RWPE2 (cell line): ENCODE measurements at regions not wholly inside any gene's neighbourhood (a gene's known extent, or its start where the extent isn't known, plus 50 kb on each side); places are given as distances from the start of the nearest gene placed in this dataset.
"Not testable (repeated sequence)": the region's sequence is repeated elsewhere in the genome, so short reads cannot be mapped to it uniquely, and the experiment has no call there.

Experiments used
- ATAC-seq: fragments of 200-7000 bp; cut with Tn5 transposase; 3 replicates; pipeline ENCODE4 v1.9.1; 2021; ENCODE audit warnings: low read depth
- DNase-seq: peaks from one replicate; pipeline ENCODE4 v3.0.0-alpha.2; 2020; ENCODE audit warnings: low spot score
- H3K27ac ChIP-seq: fragments of 450-650 bp; 2 replicates; pipeline ENCODE4 v1.5.1; 2017; ENCODE audit warnings: mild to moderate bottlenecking; ENCODE audit not compliant: poor library complexity, severe bottlenecking
- H3K27me3 ChIP-seq: fragments of 250-450 bp; sonication (Bioruptor Pico); 2 replicates; pipeline ENCODE4 v1.5.1; 2021; ENCODE audit warnings: mild to moderate bottlenecking, moderate library complexity; ENCODE audit not compliant: insufficient read depth, poor library complexity, severe bottlenecking
- H3K36me3 ChIP-seq: fragments of 250-450 bp; sonication (Bioruptor Pico); 2 replicates; pipeline ENCODE4 v1.5.1; 2020; ENCODE audit warnings: low read depth, mild to moderate bottlenecking, moderate library complexity
- H3K4me1 ChIP-seq: fragments of 250-450 bp; sonication (Bioruptor Pico); 2 replicates; pipeline ENCODE4 v1.5.1; 2021; ENCODE audit warnings: mild to moderate bottlenecking, moderate library complexity; ENCODE audit not compliant: insufficient read depth, poor library complexity, severe bottlenecking
- H3K4me3 ChIP-seq: fragments of 250-450 bp; sonication (Bioruptor Pico); 2 replicates; pipeline ENCODE4 v1.5.1; 2021; ENCODE audit warnings: mild to moderate bottlenecking, moderate library complexity; ENCODE audit not compliant: severe bottlenecking
- H3K9me3 ChIP-seq: fragments of 250-450 bp; sonication (Bioruptor Pico); 2 replicates; pipeline ENCODE4 v1.5.1; 2021; ENCODE audit warnings: mild to moderate bottlenecking, moderate library complexity; ENCODE audit not compliant: severe bottlenecking
- CTCF ChIP-seq: fragments of 450-650 bp; IDR thresholded peaks from one replicate; pipeline ENCODE4 v1.5.1; 2017; ENCODE audit warnings: mild to moderate bottlenecking, moderate library complexity; ENCODE audit not compliant: poor library complexity, severe bottlenecking

GRCh38 chr20:48371211-48371610 is 456.6 kb downstream of the PREX1 start:
- no peak overlapping the region for H3K27ac ChIP-seq
- no peaks in the 10 kb centered on the region for H3K4me1 ChIP-seq
- no peaks in the 10 kb centered on the region for H3K36me3 ChIP-seq
- TF ChIP-seq CTCF: no peak
- no peak for DNase-seq
- no peak overlapping the region for H3K4me3 ChIP-seq
- H3K9me3 ChIP-seq: no peaks in the 10 kb centered on the region
- ATAC-seq: no peak
- no peaks in the 10 kb centered on the region for H3K27me3 ChIP-seq

- H3K36me3 ChIP-seq, H3K4me3 ChIP-seq, H3K4me1 ChIP-seq, H3K27ac ChIP-seq, H3K9me3 ChIP-seq, DNase-seq, H3K27me3 ChIP-seq: not testable (repeated sequence)
- peak; percentile 62 for ATAC-seq
Measured at GRCh38 chr20:48368580-48369021, 459.2 kb downstream of the PREX1 start.

GRCh38 chr20:48367541-48368358 is 460.0 kb downstream of the PREX1 start:
- DNase-seq, H3K27ac ChIP-seq, H3K4me1 ChIP-seq, H3K4me3 ChIP-seq, H3K9me3 ChIP-seq, H3K27me3 ChIP-seq, H3K36me3 ChIP-seq: not testable (repeated sequence)
- ATAC-seq: peak; percentile 50

DNA sequence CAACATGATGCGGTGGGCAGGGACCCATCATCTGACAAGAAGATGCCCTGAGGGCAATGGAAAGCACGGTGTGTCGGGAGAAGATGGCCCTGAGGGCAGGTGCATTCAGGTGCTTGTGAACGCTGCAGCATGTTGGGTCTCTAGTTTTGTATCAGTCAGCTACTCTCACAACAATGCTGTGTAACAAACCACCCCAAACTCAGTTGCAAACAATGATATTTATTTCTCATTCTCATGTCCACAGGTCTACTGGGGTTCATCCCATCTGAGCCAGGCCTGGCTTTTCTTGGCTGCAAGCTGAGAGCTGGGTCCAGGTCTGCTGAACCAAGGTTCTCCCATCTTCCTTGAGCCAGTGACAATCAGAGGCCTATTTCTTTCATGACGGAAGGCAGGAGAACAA is 461.6 kb downstream of the PREX1 start:
- Histone ChIP-seq H3K4me1 (no peaks in the 10 kb centered on the region), H3K36me3 (no peaks in the 10 kb centered on the region), H3K4me3 (no peak overlapping the region), H3K27ac (no peak overlapping the region), H3K9me3 (no peaks in the 10 kb centered on the region), H3K27me3 (no peaks in the 10 kb centered on the region)
- DNase-seq: no peak
- ATAC-seq: no peak
- TF ChIP-seq CTCF: no peak

GRCh38 chr20:48364688-48365421 is 462.9 kb downstream of the PREX1 start:
- DNase-seq (no peak), ATAC-seq (no peak)
- Histone ChIP-seq H3K4me1 (no peaks in the 10 kb centered on the region), H3K9me3 (no peaks in the 10 kb centered on the region), H3K27me3 (no peaks in the 10 kb centered on the region), H3K4me3 (no peak overlapping the region), H3K27ac (no peak overlapping the region), H3K36me3 (no peaks in the 10 kb centered on the region)
- TF ChIP-seq CTCF: no peak

- H3K27ac ChIP-seq: no peak overlapping the region
- no peak for ATAC-seq
- no peak overlapping the region for H3K4me3 ChIP-seq
- H3K4me1 ChIP-seq: no peaks in the 10 kb centered on the region
- no peaks in the 10 kb centered on the region for H3K27me3 ChIP-seq
- no peak for DNase-seq
- H3K9me3 ChIP-seq: no peaks in the 10 kb centered on the region
- TF ChIP-seq CTCF: no peak
- H3K36me3 ChIP-seq: no peaks in the 10 kb centered on the region
Measured at GRCh38 chr20:48364055-48364454, 463.7 kb downstream of the PREX1 start.
